Nucleus accumbens (tissue), 56 donors: ENCODE measurements at regions not wholly inside any gene's neighbourhood (a gene's known extent, or its start where the extent isn't known, plus 50 kb on each side); places are given as distances from the start of the nearest gene placed in this dataset.

Experiments used
- DNase-seq, 56 donors: peaks; one replicate each; lab custom pipeline; 2025; lab: John Stamatoyannopoulos, UW

- DNase-seq = no peak
These were observed 863.7 kb upstream of the ALCAM start for GRCh38 chr3:104503022-104503421.

- no peak for DNase-seq
These were observed 856.4 kb upstream of the ALCAM start for GRCh38 chr3:104510131-104510849.

GRCh38 chr3:104514371-104514770 is 852.3 kb upstream of the ALCAM start:
- no peak for DNase-seq

GRCh38 chr3:104514776-104515175 is 851.9 kb upstream of the ALCAM start:
- DNase-seq = no peak

GRCh38 chr3:104519068-104519467 is 847.6 kb upstream of the ALCAM start:
- no peak for DNase-seq

GRCh38 chr3:104519468-104520227 is 847.1 kb upstream of the ALCAM start:
- DNase-seq = no peak

- no peak for DNase-seq
These were observed 846.5 kb upstream of the ALCAM start for GRCh38 chr3:104520228-104520655.

- DNase-seq = peak in 5 of 56 donors; percentile 2 to 9 (median 7)
These were observed 844.9 kb upstream of the ALCAM start for GRCh38 chr3:104521606-104522336.

GRCh38 chr3:104523136-104523535 is 843.6 kb upstream of the ALCAM start:
- no peak for DNase-seq

- DNase-seq = no peak
These were observed 839.8 kb upstream of the ALCAM start for GRCh38 chr3:104526901-104527401.

- DNase-seq = no peak
These were observed 835.8 kb upstream of the ALCAM start for GRCh38 chr3:104530934-104531333.

GRCh38 chr3:104536715-104537114 is 830.0 kb upstream of the ALCAM start:
- DNase-seq = no peak

- no peak for DNase-seq
These were observed 829.4 kb upstream of the ALCAM start for GRCh38 chr3:104537323-104537722.

GRCh38 chr3:104546301-104546700 is 820.4 kb upstream of the ALCAM start:
- no peak for DNase-seq

- DNase-seq = no peak
These were observed 819.7 kb upstream of the ALCAM start for GRCh38 chr3:104547031-104547430.

- no peak for DNase-seq
These were observed 818.3 kb upstream of the ALCAM start for GRCh38 chr3:104548401-104548800.

- no peak for DNase-seq
These were observed 817.5 kb upstream of the ALCAM start for GRCh38 chr3:104549099-104549714.

GRCh38 chr3:104553121-104553520 is 813.6 kb upstream of the ALCAM start:
- no peak for DNase-seq

- DNase-seq = no peak
These were observed 812.3 kb upstream of the ALCAM start for GRCh38 chr3:104554425-104554824.

GRCh38 chr3:104555728-104556127 is 811.0 kb upstream of the ALCAM start:
- DNase-seq = no peak
